Gastroesophageal sphincter (tissue), 3 donors: ENCODE measurements at regions not wholly inside any gene's neighbourhood (a gene's known extent, or its start where the extent isn't known, plus 50 kb on each side); places are given as distances from the start of the nearest gene placed in this dataset.

Experiments
- CTCF ChIP-seq, 4 experiments: fragments of 200-600 bp in 2 of 4; fragments of 450-650 bp in 2 of 4; sonication (generic) in 1 of 4; IDR thresholded peaks; one replicate each; pipeline ENCODE4 v1.5.1; 2017 to 2019; ENCODE audit warnings: antibody characterized with exemption in 4 of 4, mild to moderate bottlenecking in 2 of 4, moderate library complexity in 2 of 4
- POLR2A ChIP-seq, 2 donors: fragments of 450-650 bp; IDR thresholded peaks; one replicate each; pipeline ENCODE4 v1.6.1; 2017; ENCODE audit warnings: antibody characterized with exemption in 2 of 2, mild to moderate bottlenecking in 2 of 2, moderate library complexity in 1 of 2
- POLR2AphosphoS5 ChIP-seq: sonication (generic); formaldehyde crosslinking; IDR thresholded peaks from one replicate; pipeline ENCODE4 v1.6.1; 2017; ENCODE audit warnings: antibody characterized with exemption

DNA sequence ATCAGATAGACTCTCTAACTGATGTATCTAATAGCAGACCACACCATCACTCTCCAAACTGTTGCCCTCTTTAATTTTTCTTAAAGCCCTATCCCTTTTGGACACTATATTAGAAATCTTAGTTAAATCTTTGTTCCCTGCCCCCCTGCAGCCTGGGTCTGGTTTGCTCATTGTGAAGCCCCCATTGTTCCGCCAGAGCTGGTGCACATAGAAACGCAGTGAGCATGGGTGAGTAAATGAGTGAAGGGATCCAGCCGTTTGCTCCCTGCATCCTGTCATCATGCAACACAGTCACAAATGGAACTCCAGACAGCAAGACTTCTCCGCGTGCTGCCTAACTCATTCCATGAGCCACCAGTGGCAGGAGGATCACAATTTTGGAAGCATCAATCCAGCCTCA lies 402.5 kb downstream of the PREX1 start:
- no peak for TF ChIP-seq CTCF (IDR thresholded peaks at IDR 0.05)
- TF ChIP-seq POLR2A (IDR thresholded peaks at IDR 0.05) = no peak
- no peak for TF ChIP-seq POLR2AphosphoS5
